Neural cell (in vitro differentiated cells): ENCODE measurements at regions not wholly inside any gene's neighbourhood (a gene's known extent, or its start where the extent isn't known, plus 50 kb on each side); places are given as distances from the start of the nearest gene placed in this dataset.

Experiments used
- CTCF ChIP-seq: fragments of 450-650 bp; IDR thresholded peaks from 2 replicates; pipeline ENCODE4 v1.5.1; 2014; ENCODE audit warnings: antibody characterized with exemption, mild to moderate bottlenecking, moderate library complexity; ENCODE audit not compliant: poor library complexity, severe bottlenecking
- EP300 ChIP-seq: fragments of 450-650 bp; conservative IDR thresholded peaks from 2 replicates; pipeline ENCODE4 v1.6.1; 2014; ENCODE audit warnings: antibody characterized with exemption, mild to moderate bottlenecking, moderate library complexity; ENCODE audit not compliant: poor library complexity, severe bottlenecking
- EZH2 ChIP-seq: fragments of 200-600, 300-800 bp; shearing (Covaris generic), sonication (generic); IDR thresholded peaks from 2 replicates; pipeline ENCODE4 v1.6.1; 2014; ENCODE audit warnings: antibody characterized with exemption, low read length, borderline replicate concordance, mild to moderate bottlenecking; ENCODE audit not compliant: insufficient read depth, poor library complexity, severe bottlenecking
- POLR2AphosphoS5 ChIP-seq: IDR thresholded peaks from 2 replicates; pipeline ENCODE4 v1.6.1; 2012
- RAD21 ChIP-seq: fragments of 450-650 bp; conservative IDR thresholded peaks from 2 replicates; pipeline ENCODE4 v1.6.1; 2014; ENCODE audit warnings: antibody characterized with exemption, mild to moderate bottlenecking, moderate library complexity
- TAF1 ChIP-seq: IDR thresholded peaks from 2 replicates; pipeline ENCODE4 v1.6.1; 2012; ENCODE audit warnings: low read depth
- TF ChIP-seq, protein P1 (sequence below): IDR thresholded peaks from 2 replicates; pipeline ENCODE4 v1.6.1; 2012; ENCODE audit warnings: borderline replicate concordance

DNA sequence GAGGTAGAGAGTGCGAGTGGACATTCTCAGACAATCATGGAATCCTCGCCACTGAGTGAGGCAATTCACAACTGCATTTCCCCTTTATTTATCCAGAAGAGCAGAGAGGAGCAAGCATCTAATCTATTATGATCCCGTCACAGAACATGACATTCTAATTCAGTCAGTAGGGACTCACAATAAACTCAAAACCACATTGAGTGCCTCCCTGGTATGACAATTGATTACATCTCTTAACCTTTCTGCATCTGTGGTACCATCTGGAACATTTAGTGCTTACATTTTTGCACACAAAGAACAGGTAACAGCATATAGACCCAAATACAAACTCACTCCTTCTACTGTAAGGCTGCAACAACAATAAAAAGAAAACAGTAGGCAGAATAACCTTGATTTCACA is 517.2 kb downstream of the GBE1 start:
- TF ChIP-seq CTCF = no peak
- no peak for TF ChIP-seq TAF1
- no peak for TF ChIP-seq EZH2
- peak; percentile 73 for TF ChIP-seq POLR2AphosphoS5
- peak; percentile 80 for TF ChIP-seq EP300
- TF ChIP-seq, protein P1, sequence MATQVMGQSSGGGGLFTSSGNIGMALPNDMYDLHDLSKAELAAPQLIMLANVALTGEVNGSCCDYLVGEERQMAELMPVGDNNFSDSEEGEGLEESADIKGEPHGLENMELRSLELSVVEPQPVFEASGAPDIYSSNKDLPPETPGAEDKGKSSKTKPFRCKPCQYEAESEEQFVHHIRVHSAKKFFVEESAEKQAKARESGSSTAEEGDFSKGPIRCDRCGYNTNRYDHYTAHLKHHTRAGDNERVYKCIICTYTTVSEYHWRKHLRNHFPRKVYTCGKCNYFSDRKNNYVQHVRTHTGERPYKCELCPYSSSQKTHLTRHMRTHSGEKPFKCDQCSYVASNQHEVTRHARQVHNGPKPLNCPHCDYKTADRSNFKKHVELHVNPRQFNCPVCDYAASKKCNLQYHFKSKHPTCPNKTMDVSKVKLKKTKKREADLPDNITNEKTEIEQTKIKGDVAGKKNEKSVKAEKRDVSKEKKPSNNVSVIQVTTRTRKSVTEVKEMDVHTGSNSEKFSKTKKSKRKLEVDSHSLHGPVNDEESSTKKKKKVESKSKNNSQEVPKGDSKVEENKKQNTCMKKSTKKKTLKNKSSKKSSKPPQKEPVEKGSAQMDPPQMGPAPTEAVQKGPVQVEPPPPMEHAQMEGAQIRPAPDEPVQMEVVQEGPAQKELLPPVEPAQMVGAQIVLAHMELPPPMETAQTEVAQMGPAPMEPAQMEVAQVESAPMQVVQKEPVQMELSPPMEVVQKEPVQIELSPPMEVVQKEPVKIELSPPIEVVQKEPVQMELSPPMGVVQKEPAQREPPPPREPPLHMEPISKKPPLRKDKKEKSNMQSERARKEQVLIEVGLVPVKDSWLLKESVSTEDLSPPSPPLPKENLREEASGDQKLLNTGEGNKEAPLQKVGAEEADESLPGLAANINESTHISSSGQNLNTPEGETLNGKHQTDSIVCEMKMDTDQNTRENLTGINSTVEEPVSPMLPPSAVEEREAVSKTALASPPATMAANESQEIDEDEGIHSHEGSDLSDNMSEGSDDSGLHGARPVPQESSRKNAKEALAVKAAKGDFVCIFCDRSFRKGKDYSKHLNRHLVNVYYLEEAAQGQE = no peak
- no peak for TF ChIP-seq RAD21
